B cell (primary cell): ENCODE measurements at regions not wholly inside any gene's neighbourhood (a gene's known extent, or its start where the extent isn't known, plus 50 kb on each side); places are given as distances from the start of the nearest gene placed in this dataset.

Experiments
- EZH2 ChIP-seq: IDR thresholded peaks from 2 replicates; pipeline ENCODE4 v1.6.1; 2012; ENCODE audit warnings: borderline replicate concordance, low read depth, mild to moderate bottlenecking, moderate library complexity, low read length; ENCODE audit not compliant: insufficient read depth, poor library complexity, severe bottlenecking
- TF ChIP-seq, protein P1 (sequence below): fragments of 200-600 bp; IDR thresholded peaks from one replicate; pipeline ENCODE4 v1.8.0; 2022; ENCODE audit warnings: antibody characterized with exemption, mild to moderate bottlenecking

- TF ChIP-seq, protein P1, sequence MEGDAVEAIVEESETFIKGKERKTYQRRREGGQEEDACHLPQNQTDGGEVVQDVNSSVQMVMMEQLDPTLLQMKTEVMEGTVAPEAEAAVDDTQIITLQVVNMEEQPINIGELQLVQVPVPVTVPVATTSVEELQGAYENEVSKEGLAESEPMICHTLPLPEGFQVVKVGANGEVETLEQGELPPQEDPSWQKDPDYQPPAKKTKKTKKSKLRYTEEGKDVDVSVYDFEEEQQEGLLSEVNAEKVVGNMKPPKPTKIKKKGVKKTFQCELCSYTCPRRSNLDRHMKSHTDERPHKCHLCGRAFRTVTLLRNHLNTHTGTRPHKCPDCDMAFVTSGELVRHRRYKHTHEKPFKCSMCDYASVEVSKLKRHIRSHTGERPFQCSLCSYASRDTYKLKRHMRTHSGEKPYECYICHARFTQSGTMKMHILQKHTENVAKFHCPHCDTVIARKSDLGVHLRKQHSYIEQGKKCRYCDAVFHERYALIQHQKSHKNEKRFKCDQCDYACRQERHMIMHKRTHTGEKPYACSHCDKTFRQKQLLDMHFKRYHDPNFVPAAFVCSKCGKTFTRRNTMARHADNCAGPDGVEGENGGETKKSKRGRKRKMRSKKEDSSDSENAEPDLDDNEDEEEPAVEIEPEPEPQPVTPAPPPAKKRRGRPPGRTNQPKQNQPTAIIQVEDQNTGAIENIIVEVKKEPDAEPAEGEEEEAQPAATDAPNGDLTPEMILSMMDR, result no peak
- no peak for TF ChIP-seq EZH2
These were observed 54.5 kb upstream of the PPM1J start for GRCh38 chr1:112769611-112770010.
